Right forelimb (tissue), 1 donor: ENCODE measurements at regions not wholly inside any gene's neighbourhood (a gene's known extent, or its start where the extent isn't known, plus 50 kb on each side); places are given as distances from the start of the nearest gene placed in this dataset.

Experiments used
- DNase-seq: peaks from one replicate; pipeline ENCODE4 v3.0.0-alpha.2; 2018

DNA sequence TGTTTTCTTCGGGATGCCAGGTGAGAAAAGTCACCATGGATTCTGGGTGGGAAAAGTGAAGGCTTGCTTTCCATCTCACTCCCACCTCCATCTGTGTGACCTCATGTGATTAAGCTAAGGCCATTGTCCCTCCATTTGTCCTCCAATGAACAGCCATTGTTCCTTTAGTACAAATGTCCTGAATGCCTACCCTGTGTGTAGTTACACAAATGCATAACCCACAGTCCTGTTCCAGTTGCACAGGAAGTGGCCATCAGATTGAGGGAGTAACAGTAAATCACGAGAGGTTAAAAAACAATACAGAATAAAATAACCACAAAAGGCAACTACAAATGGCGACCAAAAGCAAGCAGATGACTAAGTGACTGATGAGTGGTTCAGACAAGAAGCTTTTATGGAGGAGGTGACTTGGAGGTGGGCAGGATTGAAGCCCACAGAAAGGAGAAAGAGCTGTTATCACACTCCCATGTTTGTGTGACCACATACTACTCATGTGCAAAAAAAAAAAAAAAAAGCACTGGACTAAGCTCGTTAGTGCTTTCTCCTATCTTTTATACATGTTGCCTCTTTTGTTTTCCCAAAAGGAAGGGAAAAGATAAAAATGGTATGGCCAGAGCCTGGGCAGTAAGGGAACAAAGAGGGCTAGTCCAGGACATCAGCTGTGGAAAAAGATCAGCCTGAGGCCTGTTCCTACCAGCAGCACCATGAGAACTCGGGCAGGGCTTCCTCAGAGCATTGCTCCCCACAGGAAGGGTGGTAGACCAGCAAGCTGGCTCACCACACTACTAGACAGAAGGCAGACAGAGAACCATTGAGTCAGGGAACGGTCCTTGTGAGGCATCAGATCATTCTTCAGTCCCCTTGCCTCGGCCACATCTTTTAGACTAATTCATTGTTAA, 111.0 kb downstream of the TFAP2A start:
- no peak for DNase-seq

- no peak for DNase-seq
Measured at GRCh38 chr6:10302566-10303235, 112.2 kb downstream of the TFAP2A start.

- no peak for DNase-seq
Measured at GRCh38 chr6:10300071-10300470, 114.8 kb downstream of the TFAP2A start.

DNA sequence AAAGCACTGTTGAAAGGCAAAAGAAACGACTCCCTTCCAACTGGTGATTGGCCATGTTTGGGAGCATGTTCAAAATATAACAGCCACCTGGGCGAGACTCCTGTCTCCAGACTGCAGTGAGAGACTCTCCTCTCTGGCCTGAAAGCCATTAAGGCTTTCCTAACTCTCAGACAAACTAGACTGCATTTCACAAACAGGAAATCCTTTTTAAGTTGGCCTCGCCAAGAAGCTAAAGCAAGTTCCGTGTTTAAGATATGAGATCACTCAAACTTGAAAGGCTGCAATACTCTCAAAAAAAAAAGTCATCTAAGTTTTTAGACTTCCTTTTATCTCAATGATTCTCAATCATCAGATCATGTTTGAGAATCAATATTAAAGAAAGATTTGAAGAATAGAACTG, 117.0 kb downstream of the TFAP2A start:
- no peak for DNase-seq

DNA sequence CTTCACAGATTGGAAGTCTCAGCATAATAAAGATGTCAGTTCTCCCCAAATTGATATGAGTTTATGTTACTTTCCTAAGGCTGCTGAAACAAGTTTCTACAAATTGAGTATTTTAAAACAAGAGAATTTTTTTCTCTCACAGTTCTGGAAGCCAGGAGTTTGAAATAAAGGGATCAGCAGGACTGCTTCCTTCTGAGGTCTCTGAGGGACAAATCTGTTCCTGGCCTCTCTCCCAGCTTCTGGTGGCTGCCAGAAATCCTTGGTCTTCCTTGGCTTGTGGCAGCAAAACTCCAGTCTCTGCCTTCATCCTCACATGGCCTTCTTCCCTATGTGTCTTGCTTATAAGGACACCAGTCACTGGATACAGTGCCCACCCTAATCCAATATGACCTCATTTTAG, 136.1 kb downstream of the TFAP2A start:
- no peak for DNase-seq

- no peak for DNase-seq
Measured at GRCh38 chr6:10276660-10277287, 138.1 kb downstream of the TFAP2A start.

- DNase-seq: no peak
Measured at GRCh38 chr6:10276106-10276505, 138.8 kb downstream of the TFAP2A start.

GRCh38 chr6:10272591-10272990, 142.3 kb downstream of the TFAP2A start:
- no peak for DNase-seq

DNA sequence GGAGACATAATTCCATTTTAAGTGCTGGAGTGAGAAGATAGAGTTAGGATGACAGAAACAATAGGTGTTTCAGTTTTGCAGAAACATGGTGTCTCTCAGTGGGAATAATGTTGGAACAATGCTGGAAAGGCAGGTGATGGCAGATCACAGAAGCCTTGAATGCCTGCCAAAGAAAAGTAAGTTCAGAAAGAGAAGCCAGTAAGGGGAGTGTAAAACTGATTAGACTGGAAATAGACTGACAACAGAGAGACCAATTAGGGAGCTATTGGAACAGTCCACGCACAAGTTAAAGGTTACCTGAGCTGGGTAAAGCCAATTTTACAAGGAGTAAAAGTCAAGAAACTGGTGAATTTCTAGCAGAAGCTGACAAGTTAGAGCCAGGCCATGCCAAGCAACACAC, 142.9 kb downstream of the TFAP2A start:
- no peak for DNase-seq

GRCh38 chr6:10269814-10270472, 144.9 kb downstream of the TFAP2A start:
- no peak for DNase-seq

- DNase-seq: no peak
Measured at GRCh38 chr6:10268611-10269310, 146.1 kb downstream of the TFAP2A start.

DNA sequence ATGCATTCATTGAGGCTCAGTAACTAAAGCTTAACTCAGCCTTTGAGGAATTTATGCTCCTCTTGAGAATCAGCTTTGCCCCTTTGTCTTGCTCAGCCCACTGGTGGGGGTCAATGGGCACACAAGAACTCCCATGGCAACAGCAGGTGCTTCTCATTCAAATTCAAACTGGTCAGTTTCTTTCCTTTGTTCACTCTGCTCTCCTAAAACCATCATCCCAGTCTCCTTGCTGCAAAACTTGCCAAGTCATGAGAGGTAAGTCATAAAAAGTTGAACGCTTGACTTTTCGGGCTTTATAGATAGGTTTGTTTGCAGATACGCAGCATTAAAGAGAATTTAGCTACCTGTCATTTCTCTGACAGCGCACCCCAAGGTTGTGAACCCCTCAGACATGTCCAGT, 146.8 kb downstream of the TFAP2A start:
- DNase-seq: no peak

DNA sequence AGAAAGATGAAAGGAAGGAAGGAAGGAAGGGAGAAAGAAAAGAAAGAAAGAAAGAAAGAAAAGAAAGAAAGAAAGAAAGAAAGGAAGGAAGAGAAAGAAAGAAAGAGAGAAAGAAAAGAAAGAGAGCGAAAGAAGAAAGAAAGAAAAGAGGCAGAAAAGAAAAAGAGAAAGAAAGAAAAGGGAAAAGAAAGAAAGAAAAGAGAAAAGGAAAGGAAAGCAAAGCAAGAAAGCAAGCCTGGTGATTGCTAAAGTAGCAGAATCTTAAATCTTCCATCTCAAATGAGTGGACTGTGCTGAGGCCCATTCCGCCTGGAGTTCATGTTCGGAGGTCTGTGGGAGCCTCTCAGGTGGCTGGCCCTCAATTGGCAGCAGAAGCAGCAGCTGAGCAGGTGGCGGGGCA, 148.4 kb downstream of the TFAP2A start:
- DNase-seq: no peak

DNA sequence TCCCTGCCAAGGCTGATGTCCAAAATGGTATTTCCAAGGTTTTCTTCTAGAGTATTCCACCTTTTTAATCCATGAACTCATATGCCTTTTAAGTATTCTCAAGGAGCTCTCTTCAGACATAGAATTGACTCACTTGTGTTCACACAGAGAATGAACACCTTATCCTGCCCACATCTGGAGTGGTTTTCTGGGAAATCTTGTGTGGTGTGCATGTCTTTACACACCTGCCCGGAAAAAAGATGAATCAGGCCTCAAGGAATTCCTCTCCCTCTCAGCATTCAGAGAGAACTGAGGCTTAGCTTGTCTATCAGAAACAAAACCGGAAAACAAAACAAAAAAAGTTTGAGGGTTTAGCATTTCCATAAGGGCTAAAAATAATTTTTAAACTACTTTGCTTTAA, 148.8 kb downstream of the TFAP2A start:
- DNase-seq: no peak

GRCh38 chr6:10262505-10262904, 152.4 kb downstream of the TFAP2A start:
- no peak for DNase-seq

- DNase-seq: no peak
Measured at GRCh38 chr6:10259671-10260070, 155.2 kb downstream of the TFAP2A start.

- DNase-seq: no peak
Measured at GRCh38 chr6:10258341-10258740, 156.5 kb downstream of the TFAP2A start.

- no peak for DNase-seq
Measured at GRCh38 chr6:10256113-10256690, 158.7 kb downstream of the TFAP2A start.

GRCh38 chr6:10250655-10251220, 164.1 kb downstream of the TFAP2A start:
- no peak for DNase-seq

DNA sequence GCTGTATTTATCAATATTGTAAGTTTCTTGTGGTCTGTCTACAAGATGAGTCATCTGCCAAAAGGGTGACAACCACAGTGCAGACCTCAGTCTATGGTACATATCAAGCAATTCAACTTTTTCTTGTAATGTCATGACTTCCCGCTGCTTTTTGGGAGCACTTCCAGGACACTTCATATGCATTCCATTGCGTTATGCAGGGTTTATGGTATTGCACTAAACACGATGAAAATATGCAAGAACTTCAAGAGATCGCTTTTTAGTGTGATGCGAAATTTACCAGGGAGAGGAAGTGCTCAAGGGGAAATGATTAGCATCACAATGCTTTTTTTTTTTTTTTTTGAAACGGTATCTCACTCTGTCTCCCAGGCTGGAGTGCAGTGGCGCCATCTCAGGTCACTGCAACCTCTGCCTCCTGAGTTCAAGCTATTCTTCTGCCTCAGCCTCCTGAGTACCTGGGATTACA, 166.5 kb downstream of the TFAP2A start:
- no peak for DNase-seq

DNA sequence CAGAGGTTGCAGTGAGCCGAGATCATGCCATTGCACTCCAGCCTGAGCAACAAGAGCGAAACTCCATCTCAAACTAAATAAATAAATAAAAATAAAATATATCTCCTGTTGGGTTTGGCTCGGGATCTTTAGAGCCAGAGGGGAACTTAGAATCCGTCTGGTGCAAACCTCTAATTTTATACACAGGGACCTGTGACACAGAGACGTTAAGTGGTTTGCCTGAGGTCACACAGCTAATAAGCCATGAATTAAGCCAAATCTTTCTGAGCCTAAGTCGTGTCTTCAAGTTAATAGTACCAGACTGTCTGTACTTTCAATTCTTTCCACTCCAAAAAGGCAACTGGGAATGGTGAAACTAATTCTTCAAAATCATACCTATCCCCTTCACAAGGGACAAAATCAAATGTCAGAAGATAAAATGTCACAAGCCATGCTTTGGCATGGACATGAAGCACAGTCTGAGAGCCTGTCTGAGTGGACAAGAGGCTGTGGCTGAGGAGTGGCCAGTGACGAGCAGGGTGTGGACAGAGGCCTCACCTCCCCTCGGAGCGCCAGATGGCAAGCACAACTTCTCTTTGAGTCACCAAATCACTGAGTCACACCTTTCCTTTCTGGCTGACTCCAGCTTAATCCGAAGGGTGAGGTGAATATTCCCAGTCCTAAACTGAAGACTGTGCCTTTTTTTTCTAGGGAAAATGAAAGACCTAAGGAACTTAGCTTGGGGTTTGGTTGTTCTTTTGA, 177.4 kb downstream of the TFAP2A start:
- no peak for DNase-seq
